KMS-11 (cell line): ENCODE measurements at regions not wholly inside any gene's neighbourhood (a gene's known extent, or its start where the extent isn't known, plus 50 kb on each side); places are given as distances from the start of the nearest gene placed in this dataset.

ENCODE experiments used
- H2AFZ ChIP-seq: fragments of 200-600 bp; sonication (generic); 2 replicates; pipeline ENCODE4 v1.6.1; 2016; ENCODE audit warnings: antibody characterized with exemption, mixed run types, low read depth
- H3K27ac ChIP-seq: fragments of 200-600 bp; sonication (generic); 2 replicates; pipeline ENCODE4 v1.6.1; 2016; ENCODE audit warnings: mild to moderate bottlenecking, mixed run types
- H3K27me3 ChIP-seq: fragments of 200-600 bp; sonication (generic); 2 replicates; pipeline ENCODE4 v1.6.1; 2017; ENCODE audit warnings: mild to moderate bottlenecking, low read depth, mixed run types, moderate library complexity; ENCODE audit not compliant: insufficient read depth
- H3K36me3 ChIP-seq: fragments of 200-600 bp; sonication (generic); 2 replicates; pipeline ENCODE4 v1.6.1; 2017; ENCODE audit warnings: mild to moderate bottlenecking, mixed run types; ENCODE audit not compliant: insufficient read depth
- H3K4me1 ChIP-seq: fragments of 200-600 bp; sonication (generic); 2 replicates; pipeline ENCODE4 v1.6.1; 2016; ENCODE audit warnings: mild to moderate bottlenecking, low read depth, mixed run types; ENCODE audit not compliant: poor library complexity, severe bottlenecking
- H3K4me2 ChIP-seq: fragments of 200-600 bp; sonication (generic); 2 replicates; pipeline ENCODE4 v1.7.0; 2016; ENCODE audit warnings: mild to moderate bottlenecking, mixed run types
- H3K4me3 ChIP-seq: fragments of 200-600 bp; sonication (generic); IDR thresholded peaks from 2 replicates; pipeline ENCODE4 v1.6.1; 2017; ENCODE audit warnings: low read depth, low read length, mixed read lengths; ENCODE audit not compliant: insufficient read depth
- H3K79me2 ChIP-seq: fragments of 200-600 bp; sonication (generic); 2 replicates; pipeline ENCODE4 v1.6.1; 2016; ENCODE audit warnings: low read depth, mixed run types; ENCODE audit not compliant: insufficient read depth
- H3K9ac ChIP-seq: fragments of 200-600 bp; sonication (generic); 2 replicates; pipeline ENCODE4 v1.6.1; 2016; ENCODE audit warnings: mild to moderate bottlenecking, mixed run types
- H4K20me1 ChIP-seq: fragments of 200-600 bp; sonication (generic); 2 replicates; pipeline ENCODE4 v1.6.1; 2016; ENCODE audit warnings: mild to moderate bottlenecking, mixed run types; ENCODE audit not compliant: insufficient read depth
- CTCF ChIP-seq: fragments of 200-600 bp; sonication (generic); conservative IDR thresholded peaks from 2 replicates; pipeline ENCODE4 v1.6.1; 2017; ENCODE audit warnings: low read depth, mild to moderate bottlenecking, antibody characterized with exemption, low read length, moderate library complexity, mixed read lengths

DNA sequence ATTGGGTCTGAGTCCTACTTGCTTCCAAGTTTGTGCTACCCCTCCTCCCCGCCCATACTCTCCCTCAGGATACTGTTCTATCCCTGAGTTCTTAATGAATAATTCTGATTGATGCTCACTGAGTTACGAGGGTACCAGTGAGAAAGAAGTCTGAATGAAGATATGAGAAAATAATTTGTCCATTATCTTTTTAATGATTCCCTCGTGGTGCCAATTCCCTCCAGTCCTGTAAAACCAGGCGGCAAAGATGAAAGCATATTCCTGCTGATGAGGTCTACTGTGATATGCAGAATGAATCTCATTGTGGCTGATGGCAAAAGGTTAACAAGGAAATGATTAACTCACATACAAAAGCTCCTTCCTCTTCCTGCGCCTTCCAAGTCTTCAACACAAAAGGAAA lies 650.2 kb upstream of the SLC39A10 start:
- Histone ChIP-seq H3K9ac (no peak overlapping the region), H2AFZ (no peak overlapping the region), H3K27ac (no peak overlapping the region), H3K27me3 (no peaks in the 10 kb centered on the region), H3K4me1 (no peaks in the 10 kb centered on the region), H4K20me1 (no peaks in the 10 kb centered on the region), H3K79me2 (no peaks in the 10 kb centered on the region), H3K36me3 (no peaks in the 10 kb centered on the region), H3K4me3 (no peak overlapping the region), H3K4me2 (no peak overlapping the region)
- no peak for TF ChIP-seq CTCF

DNA sequence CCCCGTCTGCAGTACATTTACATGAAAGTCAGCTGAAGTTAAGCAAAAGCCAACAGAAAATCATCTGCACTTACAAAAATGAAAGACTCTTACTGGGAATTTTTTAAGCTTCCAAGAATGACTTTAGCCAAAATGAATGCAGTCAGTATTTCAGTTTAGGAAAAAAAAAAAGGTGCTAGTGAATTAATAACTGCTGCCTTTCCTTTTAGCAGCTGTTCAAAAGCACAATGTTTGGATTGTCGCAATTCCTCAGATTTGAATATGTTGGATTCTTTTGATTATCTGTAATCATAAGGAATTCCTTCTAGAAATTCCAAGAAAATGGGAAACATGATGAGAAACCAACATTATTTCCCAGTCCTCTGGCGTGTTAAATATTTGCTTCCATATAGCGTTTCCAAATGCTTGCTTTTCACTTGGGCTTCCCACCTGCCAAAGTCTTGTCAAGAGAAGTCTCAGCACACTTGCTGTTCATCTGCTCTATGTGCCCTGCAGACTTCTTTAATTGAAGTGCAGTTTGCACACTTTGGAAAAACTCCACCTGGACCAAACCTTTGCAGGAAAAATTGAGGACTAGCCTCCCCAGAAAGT lies 653.0 kb upstream of the SLC39A10 start:
- no peaks in the 10 kb centered on the region for H4K20me1 ChIP-seq
- H3K27ac ChIP-seq, result no peak overlapping the region
- H3K4me3 ChIP-seq, result no peak overlapping the region
- H3K36me3 ChIP-seq, result no peaks in the 10 kb centered on the region
- no peak for TF ChIP-seq CTCF
- H3K27me3 ChIP-seq, result no peaks in the 10 kb centered on the region
- H2AFZ ChIP-seq, result no peak overlapping the region
- H3K79me2 ChIP-seq, result no peaks in the 10 kb centered on the region
- no peak overlapping the region for H3K9ac ChIP-seq
- H3K4me2 ChIP-seq, result no peak overlapping the region
- H3K4me1 ChIP-seq, result no peaks in the 10 kb centered on the region

DNA sequence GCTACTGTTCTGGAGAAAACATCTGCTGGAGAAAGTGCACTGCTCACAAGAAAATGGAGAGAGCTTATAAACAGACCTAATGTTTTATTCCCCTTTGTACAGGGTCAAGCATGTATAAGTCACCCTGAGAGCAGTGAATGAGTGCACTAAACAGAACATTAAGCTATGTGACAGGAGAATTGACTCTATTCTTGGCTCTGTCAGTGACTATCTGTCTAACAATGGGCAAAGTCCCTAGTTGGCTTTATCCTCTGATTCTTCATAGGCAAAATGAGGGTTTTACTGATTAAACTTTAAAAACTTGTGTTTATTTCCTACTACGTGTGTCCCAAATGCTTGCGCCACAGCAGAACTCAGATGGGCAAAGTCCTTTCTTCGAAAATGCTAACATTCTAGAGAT lies 655.1 kb upstream of the SLC39A10 start:
- TF ChIP-seq CTCF, result no peak
- H3K4me1 ChIP-seq, result no peaks in the 10 kb centered on the region
- H2AFZ ChIP-seq, result no peak overlapping the region
- H3K36me3 ChIP-seq, result no peaks in the 10 kb centered on the region
- H3K27me3 ChIP-seq, result no peaks in the 10 kb centered on the region
- no peak overlapping the region for H3K9ac ChIP-seq
- no peak overlapping the region for H3K27ac ChIP-seq
- no peak overlapping the region for H3K4me3 ChIP-seq
- no peaks in the 10 kb centered on the region for H4K20me1 ChIP-seq
- H3K4me2 ChIP-seq, result no peak overlapping the region
- H3K79me2 ChIP-seq, result no peaks in the 10 kb centered on the region

DNA sequence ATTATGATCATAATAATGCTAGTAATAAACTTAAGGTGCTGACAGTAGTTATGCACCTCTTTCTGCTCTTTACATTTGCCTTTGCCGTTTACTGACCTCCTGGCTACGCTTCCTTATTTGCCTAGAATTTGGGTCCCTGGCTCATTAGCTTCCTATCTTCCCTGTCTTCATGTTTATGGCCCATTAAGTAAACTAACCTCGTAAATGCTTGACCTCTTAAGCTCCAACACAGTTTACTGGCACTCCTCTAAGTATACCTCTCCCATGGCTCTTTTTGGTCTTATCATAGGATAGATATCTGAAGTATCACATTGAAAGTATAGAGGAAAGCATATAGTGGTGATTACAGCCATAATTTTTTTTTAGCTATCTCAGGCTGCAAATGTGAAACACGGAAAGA lies 657.3 kb upstream of the SLC39A10 start:
- no peak for TF ChIP-seq CTCF
- Histone ChIP-seq H3K36me3 (no peaks in the 10 kb centered on the region), H3K4me3 (no peak overlapping the region), H3K4me1 (no peaks in the 10 kb centered on the region), H3K27me3 (no peaks in the 10 kb centered on the region), H3K9ac (no peak overlapping the region), H3K27ac (no peak overlapping the region), H3K4me2 (no peak overlapping the region), H3K79me2 (no peaks in the 10 kb centered on the region), H2AFZ (no peak overlapping the region), H4K20me1 (no peaks in the 10 kb centered on the region)

- no peak overlapping the region for H2AFZ ChIP-seq
- no peak overlapping the region for H3K9ac ChIP-seq
- H3K27me3 ChIP-seq, result no peaks in the 10 kb centered on the region
- H3K4me3 ChIP-seq, result no peak overlapping the region
- no peak for TF ChIP-seq CTCF
- H3K36me3 ChIP-seq, result no peaks in the 10 kb centered on the region
- H3K27ac ChIP-seq, result no peak overlapping the region
- H3K79me2 ChIP-seq, result no peaks in the 10 kb centered on the region
- H3K4me2 ChIP-seq, result no peak overlapping the region
- no peaks in the 10 kb centered on the region for H3K4me1 ChIP-seq
- no peaks in the 10 kb centered on the region for H4K20me1 ChIP-seq
Observed at GRCh38 chr2:194992648-194993047, 664.4 kb upstream of the SLC39A10 start.
